Hepatocyte (in vitro differentiated cells): ENCODE measurements at regions not wholly inside any gene's neighbourhood (a gene's known extent, or its start where the extent isn't known, plus 50 kb on each side); places are given as distances from the start of the nearest gene placed in this dataset.

Experiments
- DNase-seq: peaks from one replicate; pipeline ENCODE4 v3.0.0-alpha.2; 2016; ENCODE audit warnings: low spot score
- H2AFZ ChIP-seq: fragments of 200-600 bp; sonication (generic); 2 replicates; pipeline ENCODE4 v1.6.0; 2016; ENCODE audit warnings: antibody characterized with exemption, mild to moderate bottlenecking
- H3K27ac ChIP-seq: fragments of 200-600 bp; sonication (generic); 2 replicates; pipeline ENCODE4 v1.5.1; 2016; ENCODE audit warnings: mild to moderate bottlenecking
- H3K27me3 ChIP-seq: fragments of 200-600 bp; sonication (generic); 2 replicates; pipeline ENCODE4 v1.6.1; 2016
- H3K36me3 ChIP-seq: fragments of 200-600 bp; sonication (generic); replicated peaks from 2 replicates; pipeline ENCODE4 v1.5.1; 2016; ENCODE audit warnings: low read depth; ENCODE audit not compliant: insufficient read depth
- H3K4me1 ChIP-seq: fragments of 200-600 bp; sonication (generic); 2 replicates; pipeline ENCODE4 v1.5.1; 2016; ENCODE audit warnings: mild to moderate bottlenecking, moderate library complexity; ENCODE audit not compliant: insufficient read depth
- H3K4me2 ChIP-seq: fragments of 200-600 bp; sonication (generic); 2 replicates; pipeline ENCODE4 v1.6.0; 2016
- H3K4me3 ChIP-seq: fragments of 200-600 bp; sonication (generic); 2 replicates; pipeline ENCODE4 v1.5.1; 2016; ENCODE audit warnings: mild to moderate bottlenecking
- H3K79me2 ChIP-seq: fragments of 200-600 bp; sonication (generic); 2 replicates; pipeline ENCODE4 v1.6.0; 2017; ENCODE audit warnings: mild to moderate bottlenecking
- H3K9me2 ChIP-seq: fragments of 200-600 bp; sonication (generic); replicated peaks from 2 replicates; pipeline ENCODE4 v1.6.0; 2017; ENCODE audit warnings: mild to moderate bottlenecking; ENCODE audit not compliant: insufficient read depth
- H3K9me3 ChIP-seq: fragments of 200-600 bp; sonication (generic); 2 replicates; pipeline ENCODE4 v1.5.1; 2016; ENCODE audit warnings: low read depth, mild to moderate bottlenecking
- H4K20me1 ChIP-seq: fragments of 200-600 bp; sonication (generic); 2 replicates; pipeline ENCODE4 v1.6.0; 2016; ENCODE audit warnings: mild to moderate bottlenecking; ENCODE audit not compliant: insufficient read depth, poor library complexity, severe bottlenecking
- CTCF ChIP-seq: fragments of 200-600 bp; sonication (generic); IDR thresholded peaks from 2 replicates; pipeline ENCODE4 v1.5.1; 2016; ENCODE audit warnings: antibody characterized with exemption, mild to moderate bottlenecking; ENCODE audit not compliant: poor library complexity
- EZH2 ChIP-seq: fragments of 200-600 bp; sonication (generic); IDR thresholded peaks from 2 replicates; pipeline ENCODE4 v1.6.1; 2016; ENCODE audit warnings: antibody characterized with exemption, mild to moderate bottlenecking, borderline replicate concordance
- EZH2phosphoT487 ChIP-seq: fragments of 200-600 bp; sonication (generic); IDR thresholded peaks from one replicate; pipeline ENCODE4 v1.6.1; 2018; ENCODE audit warnings: antibody characterized with exemption, mild to moderate bottlenecking, low read depth, moderate library complexity; ENCODE audit not compliant: unreplicated experiment, severe bottlenecking
- WGBS: methylation state at CpG from one replicate; pipeline ENCODE4 v1.1.6; 2016; ENCODE audit warnings: low lambda C conversion rate; ENCODE audit errors: missing lambda C conversion rate; 5-methylcytosine and 5-hydroxymethylcytosine counted together

- no peaks in the 10 kb centered on the region for H3K79me2 ChIP-seq
- DNase-seq = no peak
- no peaks in the 10 kb centered on the region for H3K9me3 ChIP-seq
Observed at GRCh38 chr17:5785338-5785737, 201.0 kb upstream of the NLRP1 start.

GRCh38 chr17:5785867-5786509 lies 201.7 kb upstream of the NLRP1 start:
- WGBS = 79% methylated on average over 11 of the region's 11 CpGs
- Histone ChIP-seq H3K4me2 (no peak overlapping the region), H3K79me2 (no peaks in the 10 kb centered on the region), H3K4me3 (no peak overlapping the region), H3K4me1 (no peaks in the 10 kb centered on the region), H3K9me3 (no peaks in the 10 kb centered on the region), H4K20me1 (no peaks in the 10 kb centered on the region), H3K36me3 (no peaks in the 10 kb centered on the region), H3K27ac (no peak overlapping the region), H2AFZ (no peak overlapping the region), H3K9me2 (no peaks in the 10 kb centered on the region), H3K27me3 (no peaks in the 10 kb centered on the region)
- DNase-seq = no peak
- TF ChIP-seq CTCF = no peak
- no peak for TF ChIP-seq EZH2phosphoT487
- no peak for TF ChIP-seq EZH2

More at GRCh38 chr17:5785338-5785737, 201.0 kb upstream of the NLRP1 start:
- Histone ChIP-seq H3K4me3 (no peak overlapping the region), H3K36me3 (no peaks in the 10 kb centered on the region), H3K27ac (no peak overlapping the region), H3K4me1 (no peaks in the 10 kb centered on the region), H3K27me3 (no peaks in the 10 kb centered on the region), H3K9me2 (no peaks in the 10 kb centered on the region), H3K4me2 (no peak overlapping the region), H4K20me1 (no peaks in the 10 kb centered on the region), H2AFZ (no peak overlapping the region)
- WGBS = 56% methylated on average over 4 of the region's 4 CpGs
- TF ChIP-seq EZH2 = no peak
- TF ChIP-seq CTCF = no peak
- TF ChIP-seq EZH2phosphoT487 = no peak

- TF ChIP-seq EZH2phosphoT487 (no peak), EZH2 (no peak), CTCF (no peak)
- no peak for DNase-seq
- Histone ChIP-seq H3K9me2 (no peaks in the 10 kb centered on the region), H3K4me3 (no peak overlapping the region), H3K4me1 (no peaks in the 10 kb centered on the region), H3K4me2 (no peak overlapping the region), H4K20me1 (no peaks in the 10 kb centered on the region), H3K36me3 (no peaks in the 10 kb centered on the region), H3K27me3 (no peaks in the 10 kb centered on the region), H3K79me2 (no peaks in the 10 kb centered on the region), H3K9me3 (no peaks in the 10 kb centered on the region), H3K27ac (no peak overlapping the region), H2AFZ (no peak overlapping the region)
- 77% methylated on average over 6 of the region's 6 CpGs for WGBS
Observed at GRCh38 chr17:5786510-5786875, 202.2 kb upstream of the NLRP1 start.
